HG03432 (cell line): ENCODE measurements at regions not wholly inside any gene's neighbourhood (a gene's known extent, or its start where the extent isn't known, plus 50 kb on each side); places are given as distances from the start of the nearest gene placed in this dataset.

ENCODE experiments used
- ATAC-seq: cut with Tn5 transposase; IDR thresholded peaks from one replicate; pipeline ENCODE4 v1.9.1; 2021; ENCODE audit warnings: mild to moderate bottlenecking, moderate library complexity; ENCODE audit not compliant: unreplicated experiment

DNA sequence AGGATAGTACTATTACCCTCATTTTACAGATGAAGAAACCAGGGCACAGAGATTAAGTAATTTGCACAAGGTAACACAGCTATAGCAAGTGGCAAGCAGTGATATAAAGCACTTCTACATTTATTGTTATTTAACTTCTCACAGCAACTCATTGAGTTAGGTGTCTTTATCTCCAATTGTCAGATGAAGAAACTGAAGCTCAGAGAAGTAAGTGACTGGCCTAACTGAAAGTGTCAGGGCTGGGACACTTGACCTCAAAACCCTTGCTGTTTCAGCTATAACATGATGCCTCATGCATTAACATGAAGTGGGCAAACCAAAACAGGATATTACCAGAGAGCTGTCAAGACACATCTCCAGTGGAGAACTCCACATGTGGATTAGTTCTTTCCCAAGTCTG lies 65.8 kb upstream of the LEKR1 start:
- ATAC-seq, result peak; percentile 94

DNA sequence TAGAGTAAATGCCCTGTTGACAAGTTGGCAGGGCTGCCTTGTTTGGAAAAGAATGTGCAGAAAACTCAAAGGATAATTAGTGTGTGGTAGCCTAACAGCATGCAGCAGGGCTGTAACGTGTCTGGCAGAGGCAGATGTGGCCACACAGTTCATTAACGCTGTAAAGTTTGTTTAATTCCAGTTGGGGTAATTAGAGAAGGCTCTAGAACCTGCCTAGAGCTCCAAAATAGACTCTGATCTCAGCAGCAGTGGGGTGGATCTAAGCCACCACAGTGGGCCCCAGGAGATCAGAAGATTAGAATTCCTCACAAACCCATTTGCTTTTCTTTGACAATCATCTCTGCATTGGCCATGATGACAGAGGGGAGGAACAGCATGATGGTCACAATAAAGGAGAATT lies 65.1 kb upstream of the LEKR1 start:
- ATAC-seq, result no peak

DNA sequence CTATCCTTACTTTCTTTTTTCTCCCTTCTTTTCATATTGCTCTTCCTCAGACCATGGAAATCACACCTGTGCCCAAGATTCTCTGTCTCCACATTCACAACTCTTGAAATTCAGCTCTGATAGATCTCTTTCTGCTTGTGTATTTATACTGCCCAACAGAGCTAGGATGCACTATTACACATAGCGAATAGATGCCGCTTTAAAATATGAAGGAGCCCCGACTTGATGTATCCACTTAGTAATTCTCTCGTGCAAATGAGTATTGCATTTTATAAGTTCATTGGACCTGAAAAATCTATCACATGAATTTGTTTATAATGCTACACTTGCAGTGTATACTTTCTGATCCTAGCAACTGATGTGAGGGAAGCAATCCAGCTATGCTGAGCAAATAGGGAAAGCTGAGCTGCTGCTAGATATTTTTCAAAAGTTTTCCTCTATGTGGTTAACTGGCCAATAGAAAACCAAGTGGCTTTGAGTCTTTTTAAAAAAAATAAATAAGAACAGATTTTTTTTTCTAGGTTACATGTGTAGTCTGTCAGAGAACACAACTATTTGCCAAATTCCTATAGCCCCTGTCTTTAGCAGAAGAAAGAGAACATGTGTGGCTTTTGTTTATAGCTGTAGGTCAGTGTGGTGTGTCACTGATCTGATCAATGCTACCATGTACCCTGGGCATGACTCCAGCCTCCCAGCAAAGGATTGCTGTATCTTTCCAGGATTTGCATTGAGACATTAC lies 64.3 kb upstream of the LEKR1 start:
- no peak for ATAC-seq

GRCh38 chr3:156762631-156763185 lies 63.4 kb upstream of the LEKR1 start:
- ATAC-seq, result no peak

DNA sequence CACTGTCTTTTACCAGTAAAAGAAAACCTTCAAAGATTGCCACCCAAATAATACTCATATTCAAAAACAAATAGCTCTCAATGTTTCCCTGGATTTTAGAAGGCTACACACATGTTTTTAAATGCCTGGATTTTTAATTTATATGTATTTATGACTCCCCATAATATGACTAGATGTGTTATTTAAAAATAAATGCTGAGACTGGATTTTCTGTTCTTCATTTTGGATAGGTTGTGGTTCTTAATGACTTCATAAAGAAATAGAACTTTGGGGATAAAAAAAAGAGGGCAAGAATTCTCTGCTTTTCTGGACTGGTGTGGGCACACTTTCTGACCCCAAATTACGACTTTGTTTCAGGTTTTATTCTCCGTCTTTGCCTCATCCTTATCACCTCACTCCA lies 62.8 kb upstream of the LEKR1 start:
- no peak for ATAC-seq

GRCh38 chr3:156763931-156764720 lies 62.0 kb upstream of the LEKR1 start:
- ATAC-seq, result no peak

DNA sequence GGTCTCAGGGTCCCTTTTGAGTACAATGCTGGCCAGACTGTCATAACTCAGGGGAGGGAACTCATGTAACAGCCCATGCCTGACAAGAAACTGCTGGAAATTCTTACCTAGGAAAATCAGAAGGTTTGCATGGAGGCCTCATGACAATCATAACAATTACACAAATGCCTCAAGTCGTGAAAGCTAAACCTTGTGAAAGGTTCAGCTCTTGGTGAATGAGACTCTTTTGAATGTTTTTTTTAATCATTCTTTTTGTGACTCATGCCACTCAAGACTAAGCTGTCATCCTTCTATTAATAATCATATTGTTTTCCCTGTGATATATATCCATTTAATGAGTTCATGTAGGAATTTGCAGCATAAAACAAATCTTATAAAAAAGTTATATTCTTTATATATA lies 61.4 kb upstream of the LEKR1 start:
- ATAC-seq, result no peak

DNA sequence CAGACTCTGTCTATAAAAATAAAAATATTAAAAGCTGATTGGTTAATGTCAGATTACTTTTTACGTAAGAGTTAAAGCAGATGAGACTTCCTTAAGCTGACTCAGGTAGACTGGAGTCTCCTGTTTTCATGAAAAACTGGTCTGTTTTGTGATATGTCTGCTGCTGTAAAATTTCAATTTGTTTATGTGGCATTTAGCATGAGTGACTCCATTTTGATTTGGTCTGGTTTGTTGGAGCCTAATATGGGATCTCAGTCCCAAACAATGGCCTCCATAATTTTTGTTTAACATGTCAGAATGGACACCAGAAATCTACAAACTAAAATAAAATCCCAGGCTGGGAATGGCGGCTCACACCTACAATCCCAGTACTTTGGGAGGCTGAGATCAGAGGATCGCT lies 57.8 kb upstream of the LEKR1 start:
- ATAC-seq, result no peak

GRCh38 chr3:156769721-156770654 lies 56.2 kb upstream of the LEKR1 start:
- ATAC-seq, result no peak

GRCh38 chr3:156770699-156771414 lies 55.3 kb upstream of the LEKR1 start:
- ATAC-seq, result no peak

DNA sequence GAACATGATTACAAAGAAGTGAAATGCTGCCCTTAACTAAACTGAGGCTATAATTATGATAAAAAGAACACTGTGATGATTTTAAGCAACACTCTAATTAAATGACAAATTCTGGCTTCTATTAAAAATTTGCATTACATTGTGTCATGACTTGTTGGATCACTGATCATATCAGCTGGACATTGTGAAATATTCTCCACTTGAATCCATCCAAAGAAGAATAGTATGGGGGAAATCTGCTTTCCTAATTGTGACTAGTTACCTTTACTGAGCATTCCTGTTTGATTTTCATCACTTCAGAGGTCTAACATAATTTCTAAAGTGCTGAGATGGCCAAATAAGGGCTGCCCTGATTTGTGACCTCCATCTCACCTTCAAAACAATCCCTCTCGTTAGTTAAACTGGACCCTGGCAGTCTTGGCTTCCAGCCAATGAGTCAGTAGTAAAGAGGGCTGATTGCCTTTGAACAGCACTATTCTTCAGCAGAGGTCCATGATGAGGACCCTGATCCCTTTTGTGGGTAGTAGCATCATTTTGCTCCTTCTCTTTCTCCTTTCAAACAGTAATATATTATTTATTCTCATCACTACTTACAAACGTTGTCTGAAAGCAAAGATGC lies 53.5 kb upstream of the LEKR1 start:
- no peak for ATAC-seq

DNA sequence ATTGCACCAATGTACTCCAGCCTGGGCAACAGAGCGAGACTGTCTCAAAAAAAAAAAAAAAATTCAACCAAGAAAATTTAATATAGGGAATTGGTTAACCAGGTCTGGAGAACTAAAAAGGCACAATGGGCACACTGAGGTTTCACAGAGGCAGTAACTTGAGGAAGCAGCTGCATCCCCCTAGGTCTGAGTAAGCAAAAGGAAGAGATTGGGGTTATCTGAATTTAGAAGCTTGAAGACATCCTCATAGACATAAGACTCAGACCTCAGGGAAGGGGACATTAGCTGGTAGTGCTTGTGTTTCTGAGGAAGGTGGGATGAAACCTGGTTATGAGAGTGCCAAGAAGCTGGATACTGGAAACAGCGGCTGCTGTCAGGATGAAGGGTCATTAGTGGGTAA lies 50.1 kb upstream of the LEKR1 start:
- no peak for ATAC-seq
